Tibial nerve (tissue), 4 donors: ENCODE measurements at regions not wholly inside any gene's neighbourhood (a gene's known extent, or its start where the extent isn't known, plus 50 kb on each side); places are given as distances from the start of the nearest gene placed in this dataset.

Experiments used
- DNase-seq, 2 donors: peaks; one replicate each; pipeline ENCODE4 v3.0.0-alpha.2; 2019; ENCODE audit warnings: low spot score in 2 of 2
- H3K27ac ChIP-seq, 4 donors: fragments of 200-600 bp; sonication (generic) in 3 of 4; one replicate each; pipeline ENCODE4 v1.5.1; 2017 to 2019; ENCODE audit warnings: mild to moderate bottlenecking in 1 of 4
- H3K27me3 ChIP-seq, 2 donors: fragments of 200-600 bp; sonication (generic) in 1 of 2; one replicate each; pipeline versions ENCODE4 v1.5.1 to v1.6.0; 2017 to 2019
- H3K36me3 ChIP-seq, 3 donors: fragments of 200-600 bp; sonication (generic); one replicate each; pipeline ENCODE4 v1.5.1; 2018 to 2019
- H3K4me1 ChIP-seq, 4 donors: fragments of 200-600 bp; sonication (generic) in 3 of 4; one replicate each; pipeline ENCODE4 v1.5.1; 2017 to 2019
- H3K4me3 ChIP-seq, 4 donors: fragments of 200-600 bp; sonication (generic) in 3 of 4; one replicate each; pipeline ENCODE4 v1.5.1; 2017 to 2019; ENCODE audit warnings: mild to moderate bottlenecking in 1 of 4, moderate library complexity in 1 of 4
- H3K9me3 ChIP-seq, 4 donors: fragments of 200-600 bp; sonication (generic) in 3 of 4; one replicate each; pipeline ENCODE4 v1.5.1; 2017 to 2019
- CTCF ChIP-seq, 5 experiments: fragments of 200-600 bp in 3 of 5; fragments of 450-650 bp in 2 of 5; sonication (generic) in 3 of 5; IDR thresholded peaks; one replicate each; pipeline ENCODE4 v1.5.1; 2016 to 2019; ENCODE audit warnings: antibody characterized with exemption in 5 of 5, mild to moderate bottlenecking in 3 of 5, moderate library complexity in 2 of 5
- EP300 ChIP-seq, 2 donors: sonication (generic); formaldehyde crosslinking; IDR thresholded peaks; one replicate each; pipeline ENCODE4 v1.6.1; 2017; ENCODE audit warnings: antibody characterized with exemption in 2 of 2, mild to moderate bottlenecking in 1 of 2
- POLR2A ChIP-seq, 2 donors: fragments of 450-650 bp; IDR thresholded peaks; one replicate each; pipeline ENCODE4 v1.6.1; 2017; ENCODE audit warnings: antibody characterized with exemption in 2 of 2, mild to moderate bottlenecking in 2 of 2, moderate library complexity in 2 of 2
- WGBS, 2 donors: methylation state at CpG; one replicate each; pipeline ENCODE4 v1.1.5; 2018; 5-methylcytosine and 5-hydroxymethylcytosine counted together

DNA sequence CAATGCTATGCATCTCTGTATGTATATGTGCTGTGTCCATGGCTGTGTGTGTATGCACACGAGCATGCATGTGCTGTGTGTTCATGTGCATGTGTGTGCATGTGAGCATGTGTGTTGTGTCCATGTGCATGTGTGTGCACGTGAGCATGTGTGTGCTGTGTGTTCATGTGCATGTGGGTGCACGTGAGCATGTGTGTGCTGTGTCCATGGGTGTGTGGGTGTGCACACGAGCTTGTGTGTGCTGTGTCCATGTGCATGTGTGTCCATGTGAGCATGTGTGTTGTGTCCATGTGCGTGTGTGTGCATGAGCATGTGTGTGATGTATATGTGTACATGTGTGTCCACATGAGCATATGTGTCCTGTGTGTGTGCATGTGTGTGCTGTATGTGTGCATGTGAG, 414.4 kb upstream of the SALL3 start:
- Histone ChIP-seq H3K9me3 (peaks cover 0 to 15% (median 3%) of the 10 kb centered on the region in 4 donors), H3K4me1 (peaks cover 0 to 11% (median 0%) of the 10 kb centered on the region in 4 donors), H3K36me3 (no peaks in the 10 kb centered on the region), H3K27me3 (no peaks in the 10 kb centered on the region), H3K4me3 (no peak overlapping the region), H3K27ac (no peak overlapping the region)
- TF ChIP-seq CTCF (IDR thresholded peaks at IDR 0.05) = no peak
- TF ChIP-seq POLR2A (IDR thresholded peaks at IDR 0.05) = no peak
- TF ChIP-seq EP300 (IDR thresholded peaks at IDR 0.05) = no peak
- DNase-seq = no peak
- WGBS, 2 donors = 84 to 89% methylated on average over 5 of the region's 5 CpGs

GRCh38 chr18:78566065-78566464, 413.6 kb upstream of the SALL3 start:
- Histone ChIP-seq H3K27me3 (no peaks in the 10 kb centered on the region), H3K27ac (no peak overlapping the region), H3K9me3 (peaks cover 0 to 17% (median 3%) of the 10 kb centered on the region in 4 donors), H3K4me3 (no peak overlapping the region), H3K36me3 (no peaks in the 10 kb centered on the region), H3K4me1 (peaks cover 0 to 11% (median 0%) of the 10 kb centered on the region in 4 donors)
- TF ChIP-seq POLR2A (IDR thresholded peaks at IDR 0.05) = no peak
- TF ChIP-seq CTCF (IDR thresholded peaks at IDR 0.05) = no peak
- TF ChIP-seq EP300 (IDR thresholded peaks at IDR 0.05) = no peak
- no peak for DNase-seq
- WGBS, 2 donors = 55 to 62% methylated on average over 1 of the region's 1 CpG

- Histone ChIP-seq H3K27ac (no peak overlapping the region), H3K27me3 (no peaks in the 10 kb centered on the region), H3K4me1 (peaks cover 0 to 4% (median 0%) of the 10 kb centered on the region in 4 donors), H3K4me3 (no peak overlapping the region), H3K36me3 (no peaks in the 10 kb centered on the region), H3K9me3 (peaks cover 0 to 23% (median 3%) of the 10 kb centered on the region in 4 donors)
- no peak for TF ChIP-seq POLR2A (IDR thresholded peaks at IDR 0.05)
- TF ChIP-seq EP300 (IDR thresholded peaks at IDR 0.05) = no peak
- no peak for DNase-seq
- 79 to 89% methylated on average over 4 to 7 of the region's 8 CpGs for WGBS, 2 donors
These were observed 412.9 kb upstream of the SALL3 start for GRCh38 chr18:78566720-78567119.

- Histone ChIP-seq H3K27ac (no peak overlapping the region), H3K4me1 (no peaks in the 10 kb centered on the region), H3K9me3 (peaks cover 0 to 57% (median 3%) of the 10 kb centered on the region in 4 donors), H3K4me3 (no peak overlapping the region), H3K27me3 (no peaks in the 10 kb centered on the region), H3K36me3 (no peaks in the 10 kb centered on the region)
- TF ChIP-seq CTCF (IDR thresholded peaks at IDR 0.05) = no peak
- no peak for TF ChIP-seq EP300 (IDR thresholded peaks at IDR 0.05)
- TF ChIP-seq POLR2A (IDR thresholded peaks at IDR 0.05) = no peak
- WGBS, 2 donors = 93 to 95% methylated on average over 13 of the region's 13 CpGs
- no peak for DNase-seq
These were observed 408.4 kb upstream of the SALL3 start for GRCh38 chr18:78571063-78571785.

- Histone ChIP-seq H3K27me3 (no peaks in the 10 kb centered on the region), H3K4me3 (no peak overlapping the region), H3K27ac (no peak overlapping the region), H3K9me3 (peaks cover 0 to 57% (median 3%) of the 10 kb centered on the region in 4 donors), H3K36me3 (no peaks in the 10 kb centered on the region), H3K4me1 (no peaks in the 10 kb centered on the region)
- no peak for DNase-seq
- 86 to 87% methylated on average over 16 to 17 of the region's 17 CpGs for WGBS, 2 donors
- TF ChIP-seq CTCF (IDR thresholded peaks at IDR 0.05) (no peak), EP300 (IDR thresholded peaks at IDR 0.05) (no peak), POLR2A (IDR thresholded peaks at IDR 0.05) (no peak)
These were observed 407.7 kb upstream of the SALL3 start for GRCh38 chr18:78571831-78572347.
